ENCODE measurements at regions not wholly inside any gene's neighbourhood (a gene's known extent, or its start where the extent isn't known, plus 50 kb on each side); places are given as distances from the start of the nearest gene placed in this dataset.

DNA sequence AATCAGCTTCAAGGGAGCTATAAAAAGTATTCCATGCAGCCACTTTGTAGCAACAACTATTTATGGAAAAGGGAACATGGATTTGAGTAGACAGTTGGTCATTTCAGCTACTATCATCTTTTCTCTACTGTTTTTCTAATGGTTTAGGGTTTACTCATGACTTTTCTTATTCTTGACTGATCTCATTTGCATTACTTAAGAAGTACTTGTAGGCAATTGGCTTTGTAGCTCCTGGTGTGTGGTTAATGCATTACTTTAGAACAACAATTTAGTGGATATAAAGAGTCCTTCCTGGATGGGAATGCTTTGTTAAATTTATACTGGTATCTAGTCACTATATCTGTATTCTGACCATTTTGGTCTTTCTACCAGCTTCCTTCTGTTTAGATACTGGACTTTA, 59.8 kb upstream of the NTRK2 start:
- TF ChIP-seq, protein P1, sequence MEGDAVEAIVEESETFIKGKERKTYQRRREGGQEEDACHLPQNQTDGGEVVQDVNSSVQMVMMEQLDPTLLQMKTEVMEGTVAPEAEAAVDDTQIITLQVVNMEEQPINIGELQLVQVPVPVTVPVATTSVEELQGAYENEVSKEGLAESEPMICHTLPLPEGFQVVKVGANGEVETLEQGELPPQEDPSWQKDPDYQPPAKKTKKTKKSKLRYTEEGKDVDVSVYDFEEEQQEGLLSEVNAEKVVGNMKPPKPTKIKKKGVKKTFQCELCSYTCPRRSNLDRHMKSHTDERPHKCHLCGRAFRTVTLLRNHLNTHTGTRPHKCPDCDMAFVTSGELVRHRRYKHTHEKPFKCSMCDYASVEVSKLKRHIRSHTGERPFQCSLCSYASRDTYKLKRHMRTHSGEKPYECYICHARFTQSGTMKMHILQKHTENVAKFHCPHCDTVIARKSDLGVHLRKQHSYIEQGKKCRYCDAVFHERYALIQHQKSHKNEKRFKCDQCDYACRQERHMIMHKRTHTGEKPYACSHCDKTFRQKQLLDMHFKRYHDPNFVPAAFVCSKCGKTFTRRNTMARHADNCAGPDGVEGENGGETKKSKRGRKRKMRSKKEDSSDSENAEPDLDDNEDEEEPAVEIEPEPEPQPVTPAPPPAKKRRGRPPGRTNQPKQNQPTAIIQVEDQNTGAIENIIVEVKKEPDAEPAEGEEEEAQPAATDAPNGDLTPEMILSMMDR (conservative IDR thresholded peaks at IDR 0.05; ENCODE audit: low read depth, low read length), result no peak
- no peak for TF ChIP-seq EZH2 (IDR thresholded peaks at IDR 0.05; ENCODE audit: low read length, unreplicated experiment)
